ENCODE measurements at regions not wholly inside any gene's neighbourhood (a gene's known extent, or its start where the extent isn't known, plus 50 kb on each side); places are given as distances from the start of the nearest gene placed in this dataset.

GRCh38 chr1:208448425-208448824 lies 204.2 kb upstream of the PLXNA2 start:
- Histone ChIP-seq H4K12ac (ENCODE audit: low read depth, low read length) (no peak overlapping the region), H2BK120ac (ENCODE audit: insufficient read depth, low read length, poor library complexity) (no peak overlapping the region), H3K79me1 (ENCODE audit: low read length) (peaks cover 4% of the 10 kb centered on the region), H2AK5ac (ENCODE audit: low read length) (no peak overlapping the region), H2BK12ac (ENCODE audit: low read length) (no peak overlapping the region), H3K4me1 (ENCODE audit: control insufficient read depth in 1 of 2, insufficient read depth in 2 of 2, low read length in 2 of 2) (peaks cover 7 to 9% of the 10 kb centered on the region in 2 experiments), H3K79me2 (ENCODE audit: control insufficient read depth, insufficient read depth, low read length, poor library complexity) (no peaks in the 10 kb centered on the region), H3K14ac (ENCODE audit: low read length) (no peak overlapping the region), H3K9ac (ENCODE audit: low read length) (no peak overlapping the region), H3K23ac (ENCODE audit: low read length) (no peak overlapping the region), H2BK5ac (ENCODE audit: low read depth, low read length, poor library complexity) (no peak overlapping the region), H2AFZ (ENCODE audit: insufficient read depth, low read length, poor library complexity) (no peak overlapping the region), H3K4ac (ENCODE audit: low read depth, low read length) (no peak overlapping the region), H4K91ac (ENCODE audit: low read depth, low read length) (no peak overlapping the region), H3K18ac (ENCODE audit: low read length) (no peak overlapping the region), H3K4me3 (ENCODE audit: low read depth, low read length) (no peak overlapping the region), H3K36me3 (ENCODE audit: control insufficient read depth in 1 of 2, insufficient read depth in 2 of 2, low read length in 2 of 2) (no peaks in the 10 kb centered on the region), H3K27ac (ENCODE audit: low read depth, low read length) (no peak overlapping the region), H3K27me3 (ENCODE audit: insufficient read depth, low read length) (no peaks in the 10 kb centered on the region), H3K4me2 (ENCODE audit: low read length) (no peak overlapping the region), H3K9me3 (ENCODE audit: insufficient read depth, low read depth, low read length) (no peaks in the 10 kb centered on the region), H4K8ac (ENCODE audit: low read depth, low read length) (no peak overlapping the region)
- WGBS (ENCODE audit: extremely low coverage, insufficient coverage, insufficient read length): 100% methylated on average over 1 of the region's 4 CpGs
- no peak for DNase-seq

GRCh38 chr1:208449951-208450350 lies 205.8 kb upstream of the PLXNA2 start:
- Histone ChIP-seq H3K27ac (ENCODE audit: low read depth, low read length) (no peak overlapping the region), H2AK5ac (ENCODE audit: low read length) (no peak overlapping the region), H3K79me2 (ENCODE audit: control insufficient read depth, insufficient read depth, low read length, poor library complexity) (no peaks in the 10 kb centered on the region)

GRCh38 chr1:208450958-208451357 lies 206.8 kb upstream of the PLXNA2 start:
- Histone ChIP-seq H3K4me2 (ENCODE audit: low read length) (no peak overlapping the region), H3K4me1 (ENCODE audit: control insufficient read depth in 1 of 2, insufficient read depth in 2 of 2, low read length in 2 of 2) (peaks cover under 1 to 4% of the 10 kb centered on the region in 2 experiments), H3K27me3 (ENCODE audit: insufficient read depth, low read length) (no peaks in the 10 kb centered on the region), H3K9me3 (ENCODE audit: insufficient read depth, low read depth, low read length) (no peaks in the 10 kb centered on the region), H4K91ac (ENCODE audit: low read depth, low read length) (no peak overlapping the region), H2AK5ac (ENCODE audit: low read length) (no peak overlapping the region), H4K12ac (ENCODE audit: low read depth, low read length) (no peak overlapping the region), H3K14ac (ENCODE audit: low read length) (no peak overlapping the region), H3K27ac (ENCODE audit: low read depth, low read length) (no peak overlapping the region), H3K79me2 (ENCODE audit: control insufficient read depth, insufficient read depth, low read length, poor library complexity) (no peaks in the 10 kb centered on the region), H3K23ac (ENCODE audit: low read length) (no peak overlapping the region), H3K4ac (ENCODE audit: low read depth, low read length) (no peak overlapping the region), H3K36me3 (ENCODE audit: control insufficient read depth in 1 of 2, insufficient read depth in 2 of 2, low read length in 2 of 2) (no peaks in the 10 kb centered on the region), H2BK120ac (ENCODE audit: insufficient read depth, low read length, poor library complexity) (no peak overlapping the region), H2BK5ac (ENCODE audit: low read depth, low read length, poor library complexity) (no peak overlapping the region), H2AFZ (ENCODE audit: insufficient read depth, low read length, poor library complexity) (no peak overlapping the region), H2BK12ac (ENCODE audit: low read length) (no peak overlapping the region), H3K4me3 (ENCODE audit: low read depth, low read length) (no peak overlapping the region), H3K9ac (ENCODE audit: low read length) (no peak overlapping the region), H4K8ac (ENCODE audit: low read depth, low read length) (no peak overlapping the region), H3K79me1 (ENCODE audit: low read length) (peaks cover under 1% of the 10 kb centered on the region), H3K18ac (ENCODE audit: low read length) (no peak overlapping the region)
- WGBS (ENCODE audit: extremely low coverage, insufficient coverage, insufficient read length): no CpG with 5 or more reads among the region's 10 CpGs
- DNase-seq: no peak

More at GRCh38 chr1:208449951-208450350, 205.8 kb upstream of the PLXNA2 start:
- Histone ChIP-seq H3K14ac (ENCODE audit: low read length) (no peak overlapping the region), H3K9me3 (ENCODE audit: insufficient read depth, low read depth, low read length) (no peaks in the 10 kb centered on the region), H2BK12ac (ENCODE audit: low read length) (no peak overlapping the region), H4K91ac (ENCODE audit: low read depth, low read length) (no peak overlapping the region), H3K4me1 (ENCODE audit: control insufficient read depth in 1 of 2, insufficient read depth in 2 of 2, low read length in 2 of 2) (peaks cover 7 to 9% of the 10 kb centered on the region in 2 experiments), H2AFZ (ENCODE audit: insufficient read depth, low read length, poor library complexity) (no peak overlapping the region), H3K9ac (ENCODE audit: low read length) (no peak overlapping the region), H3K18ac (ENCODE audit: low read length) (no peak overlapping the region), H3K23ac (ENCODE audit: low read length) (no peak overlapping the region), H3K27me3 (ENCODE audit: insufficient read depth, low read length) (no peaks in the 10 kb centered on the region), H3K36me3 (ENCODE audit: control insufficient read depth in 1 of 2, insufficient read depth in 2 of 2, low read length in 2 of 2) (no peaks in the 10 kb centered on the region), H3K4ac (ENCODE audit: low read depth, low read length) (no peak overlapping the region), H3K79me1 (ENCODE audit: low read length) (peaks cover 4% of the 10 kb centered on the region), H3K4me2 (ENCODE audit: low read length) (no peak overlapping the region), H3K4me3 (ENCODE audit: low read depth, low read length) (no peak overlapping the region), H2BK120ac (ENCODE audit: insufficient read depth, low read length, poor library complexity) (no peak overlapping the region), H4K8ac (ENCODE audit: low read depth, low read length) (no peak overlapping the region), H4K12ac (ENCODE audit: low read depth, low read length) (no peak overlapping the region), H2BK5ac (ENCODE audit: low read depth, low read length, poor library complexity) (no peak overlapping the region)
- WGBS (ENCODE audit: extremely low coverage, insufficient coverage, insufficient read length): no CpG with 5 or more reads among the region's 7 CpGs
- DNase-seq: peak in 1 of 2 donors; percentile 14

GRCh38 chr1:208455821-208456220 lies 211.6 kb upstream of the PLXNA2 start:
- Histone ChIP-seq H2AK5ac (ENCODE audit: low read length) (no peak overlapping the region), H3K27me3 (ENCODE audit: insufficient read depth, low read length) (no peaks in the 10 kb centered on the region), H3K4me3 (ENCODE audit: low read depth, low read length) (no peak overlapping the region), H3K79me1 (ENCODE audit: low read length) (no peaks in the 10 kb centered on the region), H3K9me3 (ENCODE audit: insufficient read depth, low read depth, low read length) (no peaks in the 10 kb centered on the region), H2BK12ac (ENCODE audit: low read length) (no peak overlapping the region), H3K27ac (ENCODE audit: low read depth, low read length) (no peak overlapping the region), H3K79me2 (ENCODE audit: control insufficient read depth, insufficient read depth, low read length, poor library complexity) (no peaks in the 10 kb centered on the region), H2BK5ac (ENCODE audit: low read depth, low read length, poor library complexity) (no peak overlapping the region), H3K4me1 (ENCODE audit: control insufficient read depth in 1 of 2, insufficient read depth in 2 of 2, low read length in 2 of 2) (peaks cover 0 to under 1% of the 10 kb centered on the region in 2 experiments), H3K18ac (ENCODE audit: low read length) (no peak overlapping the region), H3K4ac (ENCODE audit: low read depth, low read length) (no peak overlapping the region), H3K23ac (ENCODE audit: low read length) (no peak overlapping the region), H3K14ac (ENCODE audit: low read length) (no peak overlapping the region), H3K36me3 (ENCODE audit: control insufficient read depth in 1 of 2, insufficient read depth in 2 of 2, low read length in 2 of 2) (no peaks in the 10 kb centered on the region), H3K4me2 (ENCODE audit: low read length) (no peak overlapping the region), H3K9ac (ENCODE audit: low read length) (no peak overlapping the region), H4K91ac (ENCODE audit: low read depth, low read length) (no peak overlapping the region), H4K12ac (ENCODE audit: low read depth, low read length) (no peak overlapping the region), H2BK120ac (ENCODE audit: insufficient read depth, low read length, poor library complexity) (no peak overlapping the region), H4K8ac (ENCODE audit: low read depth, low read length) (no peak overlapping the region), H2AFZ (ENCODE audit: insufficient read depth, low read length, poor library complexity) (no peak overlapping the region)
- WGBS (ENCODE audit: extremely low coverage, insufficient coverage, insufficient read length): no CpG with 5 or more reads among the region's 3 CpGs
- DNase-seq: no peak
